H9 (cell line): ENCODE measurements at regions not wholly inside any gene's neighbourhood (a gene's known extent, or its start where the extent isn't known, plus 50 kb on each side); places are given as distances from the start of the nearest gene placed in this dataset.

Experiments
- DNase-seq: peaks from one replicate; pipeline ENCODE4 v3.0.0-alpha.2; 2017
- H2AFZ ChIP-seq: one replicate; pipeline ENCODE4 v1.6.1; 2013; ENCODE audit warnings: mild to moderate bottlenecking, low read length, control low read depth, moderate library complexity
- H2AK5ac ChIP-seq: 2 replicates; pipeline ENCODE4 v1.6.1; 2013; ENCODE audit warnings: low read length, control low read depth, mixed read lengths; ENCODE audit not compliant: insufficient read length
- H2BK120ac ChIP-seq: one replicate; pipeline ENCODE4 v1.6.1; 2013; ENCODE audit warnings: low read depth, mild to moderate bottlenecking, low read length, control low read depth, inconsistent platforms; ENCODE audit not compliant: poor library complexity, severe bottlenecking
- H2BK12ac ChIP-seq: 2 replicates; pipeline ENCODE4 v1.6.1; 2013; ENCODE audit warnings: low read length, control low read depth, mixed read lengths, low read depth; ENCODE audit not compliant: insufficient read length
- H2BK15ac ChIP-seq: 2 replicates; pipeline ENCODE4 v1.6.1; 2013; ENCODE audit warnings: low read depth, low read length, control low read depth
- H2BK20ac ChIP-seq: one replicate; pipeline ENCODE4 v1.6.1; 2013; ENCODE audit warnings: low read depth, mild to moderate bottlenecking, low read length, control low read depth, inconsistent platforms; ENCODE audit not compliant: poor library complexity, severe bottlenecking
- H2BK5ac ChIP-seq: 2 replicates; pipeline ENCODE4 v1.6.1; 2013; ENCODE audit warnings: low read length, control low read depth, mixed read lengths; ENCODE audit not compliant: insufficient read length
- H3K14ac ChIP-seq: 2 replicates; pipeline ENCODE4 v1.6.1; 2013; ENCODE audit warnings: low read length, control low read depth; ENCODE audit not compliant: insufficient read depth
- H3K18ac ChIP-seq: 2 replicates; pipeline ENCODE4 v1.6.1; 2013; ENCODE audit warnings: low read depth, mild to moderate bottlenecking, mixed read lengths, low read length, control low read depth; ENCODE audit not compliant: insufficient read length
- H3K23ac ChIP-seq: 2 replicates; pipeline ENCODE4 v1.6.1; 2013; ENCODE audit warnings: low read length, control low read depth, mixed read lengths, low read depth; ENCODE audit not compliant: insufficient read length
- H3K23me2 ChIP-seq: 2 replicates; pipeline ENCODE4 v1.6.1; 2013; ENCODE audit warnings: low read depth, mild to moderate bottlenecking, mixed read lengths, low read length, control low read depth; ENCODE audit not compliant: insufficient read length, poor library complexity, severe bottlenecking
- H3K27ac ChIP-seq: 2 replicates; pipeline ENCODE4 v1.5.1; 2013; ENCODE audit warnings: low read length, control low read depth, mixed read lengths, low read depth; ENCODE audit not compliant: insufficient read length
- H3K27me3 ChIP-seq: 2 replicates; pipeline ENCODE4 v1.6.1; 2013; ENCODE audit warnings: low read length, control low read depth, inconsistent platforms; ENCODE audit not compliant: insufficient read depth
- H3K4ac ChIP-seq: 2 replicates; pipeline ENCODE4 v1.6.1; 2013; ENCODE audit warnings: low read depth, mild to moderate bottlenecking, control low read depth, inconsistent platforms, low read length, moderate library complexity
- H3K4me1 ChIP-seq: 2 replicates; pipeline ENCODE4 v1.6.1; 2013; ENCODE audit warnings: low read length, control low read depth, inconsistent platforms; ENCODE audit not compliant: insufficient read depth
- H3K4me2 ChIP-seq: 2 replicates; pipeline ENCODE4 v1.6.1; 2013; ENCODE audit warnings: low read length, control low read depth, mixed read lengths; ENCODE audit not compliant: insufficient read length, insufficient read depth
- H3K56ac ChIP-seq: 2 replicates; pipeline ENCODE4 v1.6.1; 2013; ENCODE audit warnings: low read depth, mild to moderate bottlenecking, mixed read lengths, low read length, control low read depth; ENCODE audit not compliant: insufficient read length
- H3K79me1 ChIP-seq: 2 replicates; pipeline ENCODE4 v1.6.1; 2013; ENCODE audit warnings: low read depth, mild to moderate bottlenecking, moderate library complexity, low read length, control low read depth, inconsistent platforms; ENCODE audit not compliant: insufficient read depth, poor library complexity, severe bottlenecking
- H3K79me2 ChIP-seq: 2 replicates; pipeline ENCODE4 v1.6.1; 2013; ENCODE audit warnings: low read length, control low read depth, inconsistent platforms; ENCODE audit not compliant: insufficient read depth
- H3K9ac ChIP-seq: 2 replicates; pipeline ENCODE4 v1.6.1; 2013; ENCODE audit warnings: low read length, control low read depth, mixed read lengths; ENCODE audit not compliant: insufficient read length; ENCODE audit errors: extremely low read depth
- H3K9me3 ChIP-seq: one replicate; pipeline ENCODE4 v1.6.1; 2013; ENCODE audit warnings: low read depth, low read length, inconsistent platforms; ENCODE audit not compliant: control insufficient read depth
- H3T11ph ChIP-seq: one replicate; pipeline ENCODE4 v1.6.1; 2013; ENCODE audit warnings: mild to moderate bottlenecking, low read length, control low read depth, inconsistent platforms
- H4K20me1 ChIP-seq: one replicate; pipeline ENCODE4 v1.6.1; 2013; ENCODE audit not compliant: control insufficient read depth, insufficient read length, insufficient read depth
- H4K5ac ChIP-seq: 2 replicates; pipeline ENCODE4 v1.6.1; 2013; ENCODE audit warnings: low read depth, mild to moderate bottlenecking, mixed read lengths, low read length, control low read depth; ENCODE audit not compliant: insufficient read length
- H4K8ac ChIP-seq: replicated peaks from 2 replicates; pipeline ENCODE4 v1.6.1; 2013; ENCODE audit warnings: low read length, control low read depth, mixed read lengths, low read depth; ENCODE audit not compliant: insufficient read length
- H4K91ac ChIP-seq: 2 replicates; pipeline ENCODE4 v1.6.1; 2013; ENCODE audit warnings: low read depth, mild to moderate bottlenecking, moderate library complexity, mixed read lengths, low read length, control low read depth; ENCODE audit not compliant: insufficient read length
- H3K27ac Mint-ChIP-seq, 3 experiments: 2 replicates in 2 of 3; 3 replicates in 1 of 3; pipeline ENCODE4 v1.8.0; 2020 to 2021; ENCODE audit warnings: mixed read lengths in 3 of 3, mild to moderate bottlenecking in 1 of 3, moderate library complexity in 1 of 3
- H3K27me3 Mint-ChIP-seq: 2 replicates; pipeline ENCODE4 v1.8.0; 2021; ENCODE audit warnings: low read depth, mild to moderate bottlenecking, moderate library complexity, mixed read lengths
- H3K36me3 Mint-ChIP-seq, 3 experiments: 2 replicates in 2 of 3; 3 replicates in 1 of 3; pipeline ENCODE4 v1.8.0; 2020 to 2021; ENCODE audit warnings: low read depth in 3 of 3, mixed read lengths in 3 of 3; ENCODE audit not compliant: insufficient read depth in 1 of 3
- H3K4me1 Mint-ChIP-seq, 2 experiments: 2 replicates each; pipeline ENCODE4 v1.8.0; 2020; ENCODE audit warnings: mixed read lengths in 2 of 2
- H3K4me3 Mint-ChIP-seq, 2 experiments: 2 replicates in 1 of 2; 3 replicates in 1 of 2; pipeline ENCODE4 v1.8.0; 2020 to 2021; ENCODE audit warnings: mild to moderate bottlenecking in 2 of 2, mixed read lengths in 2 of 2, moderate library complexity in 1 of 2
- H3K9me3 Mint-ChIP-seq, 2 experiments: 2 replicates in 1 of 2; 3 replicates in 1 of 2; pipeline ENCODE4 v1.8.0; 2020; ENCODE audit warnings: mild to moderate bottlenecking in 2 of 2, mixed read lengths in 2 of 2, moderate library complexity in 1 of 2
- CTCF ChIP-seq: fragments of 200-600 bp; sonication (generic); conservative IDR thresholded peaks from 3 replicates; pipeline ENCODE4 v1.8.0; 2021; ENCODE audit warnings: antibody characterized with exemption, mild to moderate bottlenecking
- WGBS: extraction: QIAGEN DNeasy Blood & Tissue Kit; methylation state at CpG from one replicate; pipeline ENCODE4 v1.1.7; 2013; ENCODE audit warnings: missing lambda C conversion rate, low lambda C conversion rate, mixed read lengths; ENCODE audit not compliant: insufficient read length; ENCODE audit errors: extremely low coverage; 5-methylcytosine and 5-hydroxymethylcytosine counted together

- H3K79me1 ChIP-seq, result no peaks in the 10 kb centered on the region
- H3K56ac ChIP-seq, result no peak overlapping the region
- no peak overlapping the region for H4K5ac ChIP-seq
- no peaks in the 10 kb centered on the region for H3K27me3 ChIP-seq
- no peaks in the 10 kb centered on the region for H3K36me3 Mint-ChIP-seq
- no peaks in the 10 kb centered on the region for H3K4me1 ChIP-seq
- H3K14ac ChIP-seq, result no peak overlapping the region
- H2BK20ac ChIP-seq, result no peak overlapping the region
- H4K91ac ChIP-seq, result no peak overlapping the region
- no peak overlapping the region for H3K4me2 ChIP-seq
- H3K4me3 Mint-ChIP-seq, result no peak overlapping the region
- H3K23ac ChIP-seq, result no peak overlapping the region
- no peak overlapping the region for H2BK12ac ChIP-seq
- no CpG with 5 or more reads among the region's 2 CpGs for WGBS
- no peak overlapping the region for H3K9ac ChIP-seq
- no peaks in the 10 kb centered on the region for H3K79me2 ChIP-seq
- H3K27me3 Mint-ChIP-seq, result no peaks in the 10 kb centered on the region
- H3K9me3 ChIP-seq, result no peaks in the 10 kb centered on the region
- H3K4me1 Mint-ChIP-seq, result peaks cover 0 to 4% of the 10 kb centered on the region in 2 experiments; a peak in 1 of 4 replicates
- H3K18ac ChIP-seq, result no peak overlapping the region
- no peaks in the 10 kb centered on the region for H3K9me3 Mint-ChIP-seq
- no peak overlapping the region for H2AFZ ChIP-seq
- H3K27ac Mint-ChIP-seq, result no peak overlapping the region
- H3K4ac ChIP-seq, result no peak overlapping the region
- no peak overlapping the region for H4K8ac ChIP-seq
- no peak overlapping the region for H2BK120ac ChIP-seq
- TF ChIP-seq CTCF, result no peak
- no peak overlapping the region for H3T11ph ChIP-seq
- H3K23me2 ChIP-seq, result no peaks in the 10 kb centered on the region
- no peak overlapping the region for H2AK5ac ChIP-seq
- H2BK5ac ChIP-seq, result no peak overlapping the region
- no peak for DNase-seq
- no peaks in the 10 kb centered on the region for H4K20me1 ChIP-seq
- H2BK15ac ChIP-seq, result no peak overlapping the region
- H3K27ac ChIP-seq, result no peak overlapping the region
These were observed 528.9 kb upstream of the MEF2C start for GRCh38 chr5:89411891-89412290.
